ENCODE measurements at regions not wholly inside any gene's neighbourhood (a gene's known extent, or its start where the extent isn't known, plus 50 kb on each side); places are given as distances from the start of the nearest gene placed in this dataset.

- intact Hi-C loops (cut with DNase I), result no loop called here
- Histone ChIP-seq H3K27me3 (ENCODE audit: low read depth) (no peaks in the 10 kb centered on the region), H3K4me3 (no peak overlapping the region), H3K9me3 (no peaks in the 10 kb centered on the region), H3K27ac (no peak overlapping the region), H3K4me1 (peaks cover 14% of the 10 kb centered on the region), H3K36me3 (no peaks in the 10 kb centered on the region)
- ATAC-seq, result no peak
- DNase-seq, result no peak
- no peak for TF ChIP-seq CTCF (IDR thresholded peaks at IDR 0.05)
Observed at GRCh38 chr12:4133636-4134447, 139.7 kb upstream of the CCND2 start.

GRCh38 chr12:4133029-4133428 lies 140.5 kb upstream of the CCND2 start:
- intact Hi-C loops (cut with DNase I), result no loop called here
- Histone ChIP-seq H3K9me3 (no peaks in the 10 kb centered on the region), H3K4me1 (peaks cover 14% of the 10 kb centered on the region), H3K4me3 (no peak overlapping the region), H3K27me3 (ENCODE audit: low read depth) (no peaks in the 10 kb centered on the region), H3K36me3 (no peaks in the 10 kb centered on the region), H3K27ac (no peak overlapping the region)
- DNase-seq, result no peak
- TF ChIP-seq CTCF (IDR thresholded peaks at IDR 0.05), result no peak
- ATAC-seq, result no peak

- Histone ChIP-seq H3K9me3 (no peaks in the 10 kb centered on the region), H3K27ac (no peak overlapping the region), H3K27me3 (ENCODE audit: low read depth) (peaks cover 6% of the 10 kb centered on the region), H3K4me3 (no peak overlapping the region), H3K4me1 (peaks cover 13% of the 10 kb centered on the region), H3K36me3 (no peaks in the 10 kb centered on the region)
- intact Hi-C loops (cut with DNase I), result no loop called here
- ATAC-seq (no peak), DNase-seq (no peak)
- TF ChIP-seq CTCF (IDR thresholded peaks at IDR 0.05), result no peak
Observed at GRCh38 chr12:4121506-4122020, 152.0 kb upstream of the CCND2 start.

GRCh38 chr12:4120316-4120917 lies 153.1 kb upstream of the CCND2 start:
- no peaks in the 10 kb centered on the region for H3K36me3 ChIP-seq
- H3K4me1 ChIP-seq, result peaks cover 22% of the 10 kb centered on the region
- DNase-seq, result no peak
- H3K27me3 ChIP-seq (ENCODE audit: low read depth), result peaks cover 9% of the 10 kb centered on the region
- intact Hi-C loops (cut with DNase I), result no loop called here
- no peaks in the 10 kb centered on the region for H3K9me3 ChIP-seq
- no peak for TF ChIP-seq CTCF (IDR thresholded peaks at IDR 0.05)
- no peak overlapping the region for H3K4me3 ChIP-seq
- no peak overlapping the region for H3K27ac ChIP-seq
- ATAC-seq, result no peak

- peaks cover 22% of the 10 kb centered on the region for H3K4me1 ChIP-seq
- peaks cover 9% of the 10 kb centered on the region for H3K27me3 ChIP-seq (ENCODE audit: low read depth)
- H3K9me3 ChIP-seq, result no peaks in the 10 kb centered on the region
- no peak overlapping the region for H3K4me3 ChIP-seq
- ATAC-seq (no peak), DNase-seq (no peak)
- intact Hi-C loops (cut with DNase I), result no loop called here
- H3K27ac ChIP-seq, result no peak overlapping the region
- H3K36me3 ChIP-seq, result no peaks in the 10 kb centered on the region
- TF ChIP-seq CTCF (IDR thresholded peaks at IDR 0.05), result no peak
Observed at GRCh38 chr12:4119157-4119761, 154.3 kb upstream of the CCND2 start.
